ENCODE measurements at regions not wholly inside any gene's neighbourhood (a gene's known extent, or its start where the extent isn't known, plus 50 kb on each side); places are given as distances from the start of the nearest gene placed in this dataset.

- TF ChIP-seq CTCF (IDR thresholded peaks at IDR 0.05; ENCODE audit: insufficient read depth, low read length) (no peak), GABPA (IDR thresholded peaks at IDR 0.05; ENCODE audit: low read depth) (no peak), SPI1 (IDR thresholded peaks at IDR 0.05; ENCODE audit: borderline replicate concordance, low read depth) (no peak), REST (IDR thresholded peaks at IDR 0.05; ENCODE audit: insufficient replicate concordance, low read depth) (no peak)
Measured at GRCh38 chr13:90585392-90585791, 762.1 kb upstream of the MIR17HG start.
